Progenitor cell of endocrine pancreas (in vitro differentiated cells): ENCODE measurements at regions not wholly inside any gene's neighbourhood (a gene's known extent, or its start where the extent isn't known, plus 50 kb on each side); places are given as distances from the start of the nearest gene placed in this dataset.

Experiments used
- DNase-seq: peaks from one replicate; pipeline ENCODE4 v3.0.0; 2021; ENCODE audit warnings: low spot score; ENCODE audit not compliant: unreplicated experiment
- H3K27ac Mint-ChIP-seq: 2 replicates; pipeline ENCODE4 v1.8.0; 2021; ENCODE audit warnings: mild to moderate bottlenecking, moderate library complexity, mixed read lengths
- H3K27me3 Mint-ChIP-seq: 2 replicates; pipeline ENCODE4 v1.8.0; 2021; ENCODE audit warnings: mixed read lengths
- H3K36me3 Mint-ChIP-seq: 2 replicates; pipeline ENCODE4 v1.8.0; 2022; ENCODE audit warnings: mixed read lengths; ENCODE audit not compliant: insufficient read depth
- H3K4me1 Mint-ChIP-seq: 2 replicates; pipeline ENCODE4 v1.8.0; 2021; ENCODE audit warnings: low read depth, mixed read lengths
- H3K4me3 Mint-ChIP-seq: 2 replicates; pipeline ENCODE4 v1.8.0; 2021; ENCODE audit warnings: low read depth, mild to moderate bottlenecking, moderate library complexity, mixed read lengths
- H3K9me3 Mint-ChIP-seq: 2 replicates; pipeline ENCODE4 v1.8.0; 2021; ENCODE audit warnings: low read depth, mixed read lengths
- TF ChIP-seq, protein P1 (sequence below): fragments of 200-600 bp; sonication (generic); IDR thresholded peaks from one replicate; pipeline ENCODE4 v1.5.0; 2021; ENCODE audit warnings: antibody characterized with exemption, mild to moderate bottlenecking; ENCODE audit not compliant: unreplicated experiment

DNA sequence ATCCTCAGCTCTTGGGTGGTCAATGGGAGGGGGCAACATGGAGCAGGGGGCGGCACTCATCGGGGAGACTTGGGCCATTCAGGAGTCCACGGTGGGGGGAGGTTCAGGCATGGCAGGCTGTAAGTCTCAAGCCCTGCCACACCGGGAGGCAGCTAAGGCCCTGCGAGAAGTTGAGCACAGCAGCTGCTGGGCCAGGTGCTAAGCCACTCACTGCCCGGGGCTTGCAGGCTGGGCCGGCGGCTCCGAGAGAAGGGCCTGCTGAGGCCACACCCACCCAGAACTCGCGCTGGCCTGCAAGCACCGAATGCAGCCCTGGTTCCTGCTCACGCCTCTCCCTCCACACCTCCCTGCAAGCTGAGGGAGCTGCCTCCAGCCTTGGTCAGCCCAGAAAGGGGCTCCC lies 131.4 kb downstream of the OR4C45 start:
- Mint-ChIP-seq H3K36me3 (no peaks in the 10 kb centered on the region), H3K9me3 (peaks cover 45% of the 10 kb centered on the region), H3K27me3 (no peaks in the 10 kb centered on the region), H3K27ac (no peak overlapping the region), H3K4me3 (no peak overlapping the region), H3K4me1 (no peaks in the 10 kb centered on the region)
- no peak for DNase-seq
- TF ChIP-seq, protein P1, sequence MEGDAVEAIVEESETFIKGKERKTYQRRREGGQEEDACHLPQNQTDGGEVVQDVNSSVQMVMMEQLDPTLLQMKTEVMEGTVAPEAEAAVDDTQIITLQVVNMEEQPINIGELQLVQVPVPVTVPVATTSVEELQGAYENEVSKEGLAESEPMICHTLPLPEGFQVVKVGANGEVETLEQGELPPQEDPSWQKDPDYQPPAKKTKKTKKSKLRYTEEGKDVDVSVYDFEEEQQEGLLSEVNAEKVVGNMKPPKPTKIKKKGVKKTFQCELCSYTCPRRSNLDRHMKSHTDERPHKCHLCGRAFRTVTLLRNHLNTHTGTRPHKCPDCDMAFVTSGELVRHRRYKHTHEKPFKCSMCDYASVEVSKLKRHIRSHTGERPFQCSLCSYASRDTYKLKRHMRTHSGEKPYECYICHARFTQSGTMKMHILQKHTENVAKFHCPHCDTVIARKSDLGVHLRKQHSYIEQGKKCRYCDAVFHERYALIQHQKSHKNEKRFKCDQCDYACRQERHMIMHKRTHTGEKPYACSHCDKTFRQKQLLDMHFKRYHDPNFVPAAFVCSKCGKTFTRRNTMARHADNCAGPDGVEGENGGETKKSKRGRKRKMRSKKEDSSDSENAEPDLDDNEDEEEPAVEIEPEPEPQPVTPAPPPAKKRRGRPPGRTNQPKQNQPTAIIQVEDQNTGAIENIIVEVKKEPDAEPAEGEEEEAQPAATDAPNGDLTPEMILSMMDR, result no peak

DNA sequence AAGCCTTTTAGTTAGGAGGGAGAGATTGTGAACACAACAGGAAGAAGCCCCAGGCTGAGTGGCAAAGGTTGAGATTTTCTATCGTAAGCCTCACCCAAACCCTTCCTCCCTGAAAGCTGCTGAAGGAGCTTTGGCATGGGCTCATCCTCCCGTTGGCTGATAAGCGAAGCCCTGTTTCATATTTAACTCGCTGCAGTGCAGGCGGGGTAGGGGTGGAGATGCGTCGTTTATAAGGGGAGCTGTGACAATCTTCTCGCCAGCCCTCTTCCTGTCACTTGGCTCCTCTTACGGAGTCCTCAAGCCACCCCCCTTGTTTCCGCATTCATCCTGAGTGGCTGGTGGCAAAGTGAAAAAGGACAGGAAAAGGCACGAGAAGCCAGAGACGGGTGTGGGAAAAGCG lies 137.0 kb downstream of the OR4C45 start:
- DNase-seq, result no peak
- TF ChIP-seq, protein P1, result no peak
- H3K9me3 Mint-ChIP-seq, result peaks cover 39% of the 10 kb centered on the region
- H3K4me1 Mint-ChIP-seq, result no peaks in the 10 kb centered on the region
- H3K27ac Mint-ChIP-seq, result no peak overlapping the region
- no peak overlapping the region for H3K4me3 Mint-ChIP-seq
- no peaks in the 10 kb centered on the region for H3K27me3 Mint-ChIP-seq
- H3K36me3 Mint-ChIP-seq, result peaks cover 2% of the 10 kb centered on the region

DNA sequence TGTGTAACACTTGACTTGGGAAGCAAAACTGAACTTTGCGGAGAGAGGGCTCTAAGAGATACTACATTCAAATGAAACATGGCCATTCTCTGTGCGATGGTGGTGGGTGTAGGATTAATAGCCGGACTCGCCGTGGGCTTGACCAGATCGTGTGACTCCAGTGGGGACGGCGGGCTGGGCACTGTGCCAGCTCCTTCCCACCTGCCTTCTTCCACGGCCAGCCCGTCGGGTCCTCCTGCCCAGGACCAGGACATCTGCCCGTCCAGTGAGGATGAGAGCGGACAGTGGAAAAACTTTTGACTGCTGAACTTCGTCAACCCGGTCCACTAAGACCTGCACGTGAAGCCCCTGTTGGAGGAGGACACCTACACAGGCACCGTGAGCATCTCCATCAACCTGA lies 137.4 kb downstream of the OR4C45 start:
- Mint-ChIP-seq H3K9me3 (peaks cover 40% of the 10 kb centered on the region), H3K27ac (no peak overlapping the region), H3K4me1 (no peaks in the 10 kb centered on the region), H3K36me3 (peaks cover 2% of the 10 kb centered on the region), H3K4me3 (no peak overlapping the region), H3K27me3 (no peaks in the 10 kb centered on the region)
- TF ChIP-seq, protein P1, result no peak
- no peak for DNase-seq

DNA sequence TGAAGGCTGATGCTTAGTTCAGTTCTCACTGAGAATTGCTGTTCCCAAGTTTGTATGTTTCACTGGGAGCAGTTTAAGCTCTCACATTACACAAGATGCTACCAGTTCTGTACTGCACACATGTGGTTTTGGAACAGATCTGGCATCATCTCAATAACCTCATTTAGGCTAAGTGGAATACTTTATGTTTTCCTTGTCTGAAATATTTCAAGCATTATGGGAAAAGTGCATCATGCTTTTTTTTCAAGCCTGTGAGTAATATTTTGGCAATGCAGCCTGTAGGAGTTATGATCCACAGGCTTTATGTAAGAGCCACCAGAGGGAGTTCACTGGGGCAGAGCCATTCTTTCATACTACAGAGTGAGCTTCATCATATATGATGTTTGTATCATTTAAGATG lies 141.5 kb downstream of the OR4C45 start:
- no peak for DNase-seq
- Mint-ChIP-seq H3K4me3 (no peak overlapping the region), H3K27ac (no peak overlapping the region), H3K27me3 (no peaks in the 10 kb centered on the region), H3K4me1 (no peaks in the 10 kb centered on the region), H3K36me3 (peaks cover 7% of the 10 kb centered on the region), H3K9me3 (peaks cover 35% of the 10 kb centered on the region)
- TF ChIP-seq, protein P1, result no peak

DNA sequence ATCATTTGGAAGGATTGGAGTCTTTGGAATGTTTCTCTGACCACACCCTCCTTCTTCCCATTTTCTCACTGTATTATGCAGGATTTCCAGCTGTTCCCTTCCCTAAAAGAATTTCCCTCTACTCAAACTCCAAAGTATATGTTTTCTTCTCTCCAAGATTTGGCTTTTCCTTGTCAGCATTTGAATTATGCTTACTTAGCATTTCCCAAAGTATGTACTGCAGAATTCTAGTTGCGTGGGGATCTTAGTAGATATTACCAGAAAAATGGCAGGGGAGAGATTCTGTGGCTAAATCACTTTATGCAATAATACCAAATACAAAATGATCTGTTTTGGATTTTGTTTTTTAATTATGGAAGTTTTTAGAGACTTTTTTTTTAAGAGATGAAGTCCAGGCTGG lies 142.3 kb downstream of the OR4C45 start:
- Mint-ChIP-seq H3K36me3 (peaks cover 7% of the 10 kb centered on the region), H3K9me3 (peaks cover 27% of the 10 kb centered on the region), H3K4me3 (no peak overlapping the region), H3K27ac (no peak overlapping the region), H3K27me3 (no peaks in the 10 kb centered on the region), H3K4me1 (no peaks in the 10 kb centered on the region)
- no peak for DNase-seq
- TF ChIP-seq, protein P1, result no peak
